ENCODE measurements at regions not wholly inside any gene's neighbourhood (a gene's known extent, or its start where the extent isn't known, plus 50 kb on each side); places are given as distances from the start of the nearest gene placed in this dataset.

DNA sequence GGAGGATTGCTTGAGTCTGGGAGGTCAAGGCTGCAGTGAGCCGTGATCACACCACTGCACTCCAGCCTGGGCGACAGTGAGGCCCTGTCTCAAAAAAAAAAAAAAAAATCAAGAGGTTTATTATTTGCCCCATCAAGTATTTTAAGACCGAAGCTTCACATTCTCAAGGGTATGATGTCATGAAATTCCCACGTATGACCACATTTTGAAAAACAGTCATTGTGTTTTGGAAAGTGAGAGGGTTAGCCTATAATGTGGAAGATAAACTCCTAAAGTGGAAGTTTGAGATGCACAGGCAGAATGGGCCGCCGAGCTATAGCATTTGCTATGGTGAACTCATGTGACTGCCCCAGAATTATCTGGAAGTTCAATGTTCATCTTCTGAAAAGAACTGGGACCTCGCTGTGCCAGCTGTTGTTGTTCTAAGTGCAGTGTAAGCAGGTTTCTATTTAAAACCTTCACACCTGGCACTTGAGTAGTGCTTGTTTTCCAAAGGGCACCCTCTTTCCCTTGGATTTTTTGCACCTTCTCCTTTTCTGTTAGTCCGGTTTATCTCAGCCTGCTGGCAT lies 96.9 kb upstream of the SLC25A33 start:
- TF ChIP-seq, protein P1, sequence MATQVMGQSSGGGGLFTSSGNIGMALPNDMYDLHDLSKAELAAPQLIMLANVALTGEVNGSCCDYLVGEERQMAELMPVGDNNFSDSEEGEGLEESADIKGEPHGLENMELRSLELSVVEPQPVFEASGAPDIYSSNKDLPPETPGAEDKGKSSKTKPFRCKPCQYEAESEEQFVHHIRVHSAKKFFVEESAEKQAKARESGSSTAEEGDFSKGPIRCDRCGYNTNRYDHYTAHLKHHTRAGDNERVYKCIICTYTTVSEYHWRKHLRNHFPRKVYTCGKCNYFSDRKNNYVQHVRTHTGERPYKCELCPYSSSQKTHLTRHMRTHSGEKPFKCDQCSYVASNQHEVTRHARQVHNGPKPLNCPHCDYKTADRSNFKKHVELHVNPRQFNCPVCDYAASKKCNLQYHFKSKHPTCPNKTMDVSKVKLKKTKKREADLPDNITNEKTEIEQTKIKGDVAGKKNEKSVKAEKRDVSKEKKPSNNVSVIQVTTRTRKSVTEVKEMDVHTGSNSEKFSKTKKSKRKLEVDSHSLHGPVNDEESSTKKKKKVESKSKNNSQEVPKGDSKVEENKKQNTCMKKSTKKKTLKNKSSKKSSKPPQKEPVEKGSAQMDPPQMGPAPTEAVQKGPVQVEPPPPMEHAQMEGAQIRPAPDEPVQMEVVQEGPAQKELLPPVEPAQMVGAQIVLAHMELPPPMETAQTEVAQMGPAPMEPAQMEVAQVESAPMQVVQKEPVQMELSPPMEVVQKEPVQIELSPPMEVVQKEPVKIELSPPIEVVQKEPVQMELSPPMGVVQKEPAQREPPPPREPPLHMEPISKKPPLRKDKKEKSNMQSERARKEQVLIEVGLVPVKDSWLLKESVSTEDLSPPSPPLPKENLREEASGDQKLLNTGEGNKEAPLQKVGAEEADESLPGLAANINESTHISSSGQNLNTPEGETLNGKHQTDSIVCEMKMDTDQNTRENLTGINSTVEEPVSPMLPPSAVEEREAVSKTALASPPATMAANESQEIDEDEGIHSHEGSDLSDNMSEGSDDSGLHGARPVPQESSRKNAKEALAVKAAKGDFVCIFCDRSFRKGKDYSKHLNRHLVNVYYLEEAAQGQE (IDR thresholded peaks at IDR 0.05; ENCODE audit: insufficient read depth in 1 of 2, low read depth in 2 of 2, low read length in 2 of 2), result no peak
- no peak for TF ChIP-seq TAF1 (IDR thresholded peaks at IDR 0.05; ENCODE audit: borderline replicate concordance, insufficient read depth, low read length)
- no peak for TF ChIP-seq FOXP2 (optimal IDR thresholded peaks at IDR 0.05; ENCODE audit: borderline replicate concordance, extremely low read depth, extremely low read length, insufficient read depth)
- no peak for TF ChIP-seq POLR2AphosphoS5 (IDR thresholded peaks at IDR 0.05; ENCODE audit: low read depth, low read length)
- no peak for TF ChIP-seq SIN3A (IDR thresholded peaks at IDR 0.05; ENCODE audit: borderline replicate concordance, insufficient read depth, low read length)

DNA sequence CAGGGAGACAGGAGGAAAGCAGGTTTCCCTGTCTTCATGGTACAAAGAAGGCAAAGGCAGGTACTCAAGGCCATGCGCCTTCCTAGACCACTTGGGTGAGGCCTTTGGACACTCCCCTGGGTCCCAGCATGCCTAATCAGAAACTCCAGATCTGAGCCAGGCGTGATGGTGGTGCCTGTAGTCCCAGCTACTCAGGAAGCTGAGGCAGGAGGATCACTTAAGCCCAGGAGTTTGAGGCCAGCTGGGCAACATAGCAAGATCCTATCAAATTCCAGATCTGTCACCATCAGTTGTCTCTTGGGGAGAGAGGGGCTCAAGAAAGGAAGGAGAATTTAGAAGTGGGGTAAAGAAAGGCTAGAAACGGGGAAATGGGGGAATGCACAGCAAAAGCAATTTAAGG lies 96.3 kb upstream of the SLC25A33 start:
- TF ChIP-seq FOXP2 (optimal IDR thresholded peaks at IDR 0.05; ENCODE audit: borderline replicate concordance, extremely low read depth, extremely low read length, insufficient read depth), result no peak

DNA sequence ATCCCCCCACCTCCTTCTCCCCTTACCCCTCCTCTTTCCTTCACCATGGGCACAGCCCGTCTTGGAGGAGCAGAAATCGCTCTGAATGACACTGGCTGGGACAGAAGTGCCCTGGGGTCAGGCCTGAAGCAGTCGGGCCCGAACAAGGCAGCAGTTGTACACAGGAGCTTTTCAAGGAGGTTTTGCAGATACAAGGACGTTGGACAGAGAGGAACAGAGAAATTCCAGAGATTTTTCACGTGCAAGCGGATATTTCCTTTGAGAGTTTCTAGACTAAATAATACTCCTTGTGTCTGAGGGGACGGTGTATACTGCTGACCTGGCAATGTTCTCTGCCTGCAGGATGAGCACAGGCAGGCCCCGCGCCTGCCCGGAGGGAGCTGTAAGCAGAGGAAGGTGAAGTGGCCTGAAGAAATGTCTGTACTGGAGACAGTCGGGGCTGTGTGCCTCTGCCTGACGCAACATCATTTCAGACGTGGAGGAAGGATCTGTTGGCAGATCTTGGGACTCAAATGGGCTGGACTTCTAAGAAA lies 95.3 kb upstream of the SLC25A33 start:
- TF ChIP-seq TAF1 (IDR thresholded peaks at IDR 0.05; ENCODE audit: borderline replicate concordance, insufficient read depth, low read length) (no peak), FOXP2 (optimal IDR thresholded peaks at IDR 0.05; ENCODE audit: borderline replicate concordance, extremely low read depth, extremely low read length, insufficient read depth) (no peak), SIN3A (IDR thresholded peaks at IDR 0.05; ENCODE audit: borderline replicate concordance, insufficient read depth, low read length) (no peak), POLR2AphosphoS5 (IDR thresholded peaks at IDR 0.05; ENCODE audit: low read depth, low read length) (no peak)
- TF ChIP-seq, protein P1 (IDR thresholded peaks at IDR 0.05; ENCODE audit: insufficient read depth in 1 of 2, low read depth in 2 of 2, low read length in 2 of 2), result no peak

DNA sequence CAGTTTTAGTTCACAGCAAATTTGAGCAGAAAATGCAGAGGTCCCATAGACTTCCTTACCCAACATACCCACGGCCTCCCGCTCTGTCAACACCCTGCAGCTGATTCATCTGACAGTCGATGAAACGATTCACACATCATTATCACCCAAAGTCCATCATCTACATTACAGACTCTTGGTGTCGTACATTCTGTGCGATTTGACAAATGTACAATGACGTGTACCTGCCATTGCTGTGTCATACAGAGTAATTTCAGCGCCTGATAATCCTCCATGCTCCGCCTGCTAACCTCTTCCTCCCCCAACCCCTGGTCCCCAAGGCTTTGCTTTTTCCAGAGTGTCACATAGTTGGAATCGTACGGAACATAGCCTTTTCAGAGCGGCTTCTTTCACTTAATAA lies 94.7 kb upstream of the SLC25A33 start:
- TF ChIP-seq, protein P1 (IDR thresholded peaks at IDR 0.05; ENCODE audit: insufficient read depth in 1 of 2, low read depth in 2 of 2, low read length in 2 of 2), result no peak
- TF ChIP-seq TAF1 (IDR thresholded peaks at IDR 0.05; ENCODE audit: borderline replicate concordance, insufficient read depth, low read length) (no peak), SIN3A (IDR thresholded peaks at IDR 0.05; ENCODE audit: borderline replicate concordance, insufficient read depth, low read length) (no peak), FOXP2 (optimal IDR thresholded peaks at IDR 0.05; ENCODE audit: borderline replicate concordance, extremely low read depth, extremely low read length, insufficient read depth) (no peak), POLR2AphosphoS5 (IDR thresholded peaks at IDR 0.05; ENCODE audit: low read depth, low read length) (no peak)

DNA sequence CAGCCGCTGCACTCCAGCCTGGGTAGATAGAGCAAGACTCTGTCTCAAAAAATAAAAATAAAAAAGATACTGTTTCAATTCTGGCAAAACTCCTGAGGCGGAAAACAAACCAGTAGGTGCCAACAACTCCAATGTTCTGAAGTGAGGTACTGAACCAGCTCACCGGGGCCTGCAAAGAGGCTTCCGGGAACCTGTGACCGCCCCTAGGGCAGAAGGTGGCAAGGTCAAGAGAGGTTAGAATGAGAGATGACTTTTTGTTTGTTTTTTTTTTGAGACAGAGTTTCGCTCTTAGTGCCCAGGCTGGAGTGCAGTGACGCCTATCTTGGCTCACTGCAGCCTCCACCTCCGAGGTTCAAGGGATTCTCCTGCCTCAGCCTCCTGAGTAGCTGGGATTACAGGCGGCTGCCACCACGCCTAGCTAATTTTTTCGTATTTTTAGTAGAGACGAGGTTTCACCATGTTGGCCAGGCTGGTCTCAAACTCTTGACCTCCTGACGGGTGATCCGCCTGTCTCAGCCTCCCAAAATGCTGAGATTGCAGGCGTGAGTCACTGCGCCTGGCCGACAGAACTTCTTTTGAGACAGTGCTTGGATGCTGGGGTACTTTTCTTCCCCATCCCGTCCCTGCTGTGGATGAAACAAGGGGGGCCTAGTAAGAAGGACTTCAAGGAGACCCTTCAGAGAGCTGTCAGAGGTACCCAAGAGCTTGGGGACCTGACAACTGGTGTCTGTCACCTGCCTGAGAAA lies 91.9 kb upstream of the SLC25A33 start:
- TF ChIP-seq, protein P1 (IDR thresholded peaks at IDR 0.05; ENCODE audit: insufficient read depth in 1 of 2, low read depth in 2 of 2, low read length in 2 of 2), result no peak
- no peak for TF ChIP-seq TAF1 (IDR thresholded peaks at IDR 0.05; ENCODE audit: borderline replicate concordance, insufficient read depth, low read length)
- TF ChIP-seq POLR2AphosphoS5 (IDR thresholded peaks at IDR 0.05; ENCODE audit: low read depth, low read length), result no peak
- no peak for TF ChIP-seq SIN3A (IDR thresholded peaks at IDR 0.05; ENCODE audit: borderline replicate concordance, insufficient read depth, low read length)
- TF ChIP-seq FOXP2 (optimal IDR thresholded peaks at IDR 0.05; ENCODE audit: borderline replicate concordance, extremely low read depth, extremely low read length, insufficient read depth), result no peak
